H1 (cell line): ENCODE measurements at regions not wholly inside any gene's neighbourhood (a gene's known extent, or its start where the extent isn't known, plus 50 kb on each side); places are given as distances from the start of the nearest gene placed in this dataset.

ENCODE experiments used
- CTCF ChIA-PET: fragments of 300-600 bp; sonication (Branson Sonifier 250); formaldehyde crosslinking; loops from one replicate; lab custom pipeline; 2021; ENCODE audit not compliant: partially characterized antibody; lab: Charles Lee
- POLR2A ChIA-PET: fragments of 300-600 bp; sonication (Branson Sonifier 250); formaldehyde crosslinking; loops from one replicate; lab custom pipeline; 2021; ENCODE audit warnings: inconsistent platforms; ENCODE audit not compliant: partially characterized antibody; lab: Charles Lee
- DNase-seq, 2 experiments: peaks; one replicate each; pipeline versions ENCODE4 v3.0.0 to v3.0.0-alpha.2; 2010 to 2022; ENCODE audit warnings: low spot score in 2 of 2, low read depth in 1 of 2, mixed read lengths in 1 of 2
- FAIRE-seq: peaks from 2 replicates; lab custom pipeline; 2011; peaks lifted over from hg19 to GRCh38; lab: Jason Lieb, UNC
- H2AFZ ChIP-seq: 2 replicates; pipeline ENCODE4 v1.8.1; 2012; ENCODE audit warnings: low read length, inconsistent platforms
- H2AK5ac ChIP-seq: 2 replicates; pipeline ENCODE4 v1.6.1; 2013; ENCODE audit warnings: low read depth, low read length
- H2BK120ac ChIP-seq: replicated peaks from 2 replicates; pipeline ENCODE3; 2013; ENCODE audit warnings: low read depth, low read length, inconsistent platforms
- H2BK12ac ChIP-seq: 2 replicates; pipeline ENCODE4 v1.6.1; 2013; ENCODE audit warnings: low read depth, low read length
- H2BK15ac ChIP-seq: 2 replicates; pipeline ENCODE4 v1.6.1; 2013; ENCODE audit warnings: low read length
- H2BK20ac ChIP-seq: 2 replicates; pipeline ENCODE4 v1.6.1; 2013; ENCODE audit warnings: low read length
- H2BK5ac ChIP-seq: 2 replicates; pipeline ENCODE4 v1.6.1; 2013; ENCODE audit warnings: low read depth, low read length
- H3K14ac ChIP-seq: 2 replicates; pipeline ENCODE4 v1.6.1; 2013; ENCODE audit warnings: inconsistent platforms; ENCODE audit not compliant: insufficient read length
- H3K18ac ChIP-seq: 2 replicates; pipeline ENCODE4 v1.6.1; 2013; ENCODE audit warnings: low read length; ENCODE audit errors: extremely low read depth
- H3K23ac ChIP-seq: 2 replicates; pipeline ENCODE4 v1.6.1; 2013; ENCODE audit warnings: inconsistent platforms; ENCODE audit not compliant: insufficient read length
- H3K23me2 ChIP-seq: 2 replicates; pipeline ENCODE4 v1.6.1; 2013; ENCODE audit warnings: low read depth, low read length
- H3K27ac ChIP-seq: 2 replicates; pipeline ENCODE4 v1.6.1; 2011; ENCODE audit warnings: low read depth, low read length, inconsistent platforms
- H3K27me3 ChIP-seq, 4 experiments: replicated peaks in 1 of 4; 1 replicate in 1 of 4; 2 replicates in 3 of 4; pipeline versions ENCODE4 v1.6.1 to v1.8.1; 2011 to 2013; ENCODE audit warnings: low read length in 3 of 4, mild to moderate bottlenecking in 3 of 4, inconsistent platforms in 2 of 4, mixed read lengths in 2 of 4, moderate library complexity in 1 of 4; ENCODE audit not compliant: control insufficient read depth in 3 of 4, insufficient read depth in 3 of 4; ENCODE audit errors: extremely low read depth in 1 of 4
- H3K36me3 ChIP-seq, 4 experiments: 2 replicates each; pipeline versions ENCODE4 v1.6.1 to v1.8.1; 2011 to 2013; ENCODE audit warnings: mild to moderate bottlenecking in 4 of 4, low read length in 3 of 4, moderate library complexity in 2 of 4, control low read depth in 1 of 4, inconsistent platforms in 1 of 4; ENCODE audit not compliant: insufficient read depth in 4 of 4, control insufficient read depth in 2 of 4
- H3K4ac ChIP-seq: replicated peaks from 2 replicates; pipeline ENCODE3; 2013; ENCODE audit warnings: low read length, low read depth, mixed read lengths, inconsistent platforms; ENCODE audit not compliant: insufficient read length
- H3K4me1 ChIP-seq, 4 experiments: replicated peaks in 1 of 4; 1 replicate in 1 of 4; 2 replicates in 3 of 4; pipeline versions ENCODE4 v1.6.1 to v1.8.1; 2011 to 2013; ENCODE audit warnings: low read length in 3 of 4, inconsistent platforms in 2 of 4, mixed read lengths in 1 of 4; ENCODE audit not compliant: insufficient read depth in 4 of 4, control insufficient read depth in 3 of 4
- H3K4me2 ChIP-seq, 2 experiments: 2 replicates each; pipeline versions ENCODE4 v1.6.1 to v1.8.1; 2011 to 2013; ENCODE audit warnings: low read depth in 2 of 2, low read length in 2 of 2, control low read depth in 1 of 2, inconsistent platforms in 1 of 2, mild to moderate bottlenecking in 1 of 2; ENCODE audit not compliant: insufficient read depth in 1 of 2
- H3K4me3 ChIP-seq, 4 experiments: fragments of 200-600, 300-600 bp in 1 of 4; sonication (generic), shearing (Covaris generic), sonication (Bioruptor Twin) in 1 of 4; 2 replicates each; pipeline versions ENCODE4 v1.5.1 to v1.8.1; 2011 to 2016; ENCODE audit warnings: low read length in 4 of 4, low read depth in 3 of 4, control low read depth in 2 of 4, inconsistent platforms in 2 of 4, mild to moderate bottlenecking in 2 of 4, mixed read lengths in 1 of 4, moderate library complexity in 1 of 4; ENCODE audit not compliant: insufficient read depth in 2 of 4; ENCODE audit errors: extremely low read depth in 1 of 4
- H3K56ac ChIP-seq: replicated peaks from 2 replicates; pipeline ENCODE3; 2013; ENCODE audit warnings: low read depth, mild to moderate bottlenecking, mixed read lengths, low read length, inconsistent platforms; ENCODE audit not compliant: insufficient read length
- H3K79me1 ChIP-seq: 2 replicates; pipeline ENCODE4 v1.6.1; 2013; ENCODE audit warnings: low read depth, low read length, control low read depth
- H3K79me2 ChIP-seq, 2 experiments: 2 replicates each; pipeline versions ENCODE4 v1.6.1 to v1.8.1; 2012 to 2013; ENCODE audit warnings: low read length in 2 of 2, mild to moderate bottlenecking in 2 of 2, inconsistent platforms in 1 of 2; ENCODE audit not compliant: insufficient read depth in 2 of 2, control insufficient read depth in 1 of 2
- H3K9ac ChIP-seq, 4 experiments: replicated peaks in 1 of 4; 1 replicate in 1 of 4; 2 replicates in 3 of 4; pipeline versions ENCODE4 v1.6.1 to v1.8.1; 2011 to 2013; ENCODE audit warnings: low read depth in 3 of 4, low read length in 3 of 4, control low read depth in 2 of 4, mild to moderate bottlenecking in 2 of 4, moderate library complexity in 2 of 4, inconsistent platforms in 1 of 4; ENCODE audit errors: extremely low read depth in 1 of 4
- H3K9me3 ChIP-seq, 2 experiments: 2 replicates each; pipeline versions ENCODE4 v1.6.1 to v1.8.1; 2012 to 2013; ENCODE audit warnings: mild to moderate bottlenecking in 2 of 2, moderate library complexity in 2 of 2, control low read depth in 1 of 2, inconsistent platforms in 1 of 2, low read depth in 1 of 2, low read length in 1 of 2, mixed read lengths in 1 of 2; ENCODE audit not compliant: insufficient read depth in 2 of 2
- H4K20me1 ChIP-seq, 2 experiments: replicated peaks in 1 of 2; 2 replicates each; pipeline versions ENCODE3 to v1.8.1; 2011 to 2013; ENCODE audit warnings: inconsistent platforms in 2 of 2, low read length in 2 of 2, mild to moderate bottlenecking in 1 of 2; ENCODE audit not compliant: insufficient read depth in 2 of 2, control insufficient read depth in 1 of 2
- H4K5ac ChIP-seq: 2 replicates; pipeline ENCODE4 v1.6.1; 2013; ENCODE audit warnings: low read length, low read depth, mixed read lengths, inconsistent platforms; ENCODE audit not compliant: insufficient read length
- H4K8ac ChIP-seq: 2 replicates; pipeline ENCODE4 v1.8.0; 2013; ENCODE audit warnings: mild to moderate bottlenecking, moderate library complexity, low read length, inconsistent platforms; ENCODE audit not compliant: insufficient read depth; ENCODE audit errors: extremely low read depth
- H4K91ac ChIP-seq: replicated peaks from 2 replicates; pipeline ENCODE3; 2013; ENCODE audit warnings: low read length, mixed read lengths, inconsistent platforms; ENCODE audit not compliant: insufficient read length
- BRCA1 ChIP-seq: IDR thresholded peaks from 2 replicates; pipeline ENCODE4 v1.6.1; 2012; ENCODE audit warnings: low read depth, low read length, improper control_type of control experiment
- CEBPB ChIP-seq: IDR thresholded peaks from 2 replicates; pipeline ENCODE4 v1.6.1; 2012; ENCODE audit warnings: low read depth, low read length
- CHD2 ChIP-seq: IDR thresholded peaks from 2 replicates; pipeline ENCODE4 v1.6.1; 2012; ENCODE audit warnings: low read length, improper control_type of control experiment
- HDAC2 ChIP-seq, 2 experiments: fragments of 300-600 bp in 1 of 2; sonication (generic) in 1 of 2; IDR thresholded peaks; 2 replicates each; pipeline ENCODE4 v1.6.1; 2011 to 2012; ENCODE audit warnings: low read depth in 2 of 2, low read length in 2 of 2, mild to moderate bottlenecking in 2 of 2, moderate library complexity in 2 of 2, borderline replicate concordance in 1 of 2, inconsistent platforms in 1 of 2
- KDM1A ChIP-seq: fragments of 200-600, 300-600 bp; sonication (generic); IDR thresholded peaks from 2 replicates; pipeline ENCODE4 v1.7.1; 2016; ENCODE audit warnings: mild to moderate bottlenecking, low read length, borderline replicate concordance
- PHF8 ChIP-seq: fragments of 200-600 bp; sonication (generic); conservative IDR thresholded peaks from 2 replicates; pipeline ENCODE4 v1.7.1; 2012; ENCODE audit warnings: low read depth, mild to moderate bottlenecking, inconsistent platforms, low read length, moderate library complexity
- POLR2AphosphoS5 ChIP-seq: IDR thresholded peaks from 2 replicates; pipeline ENCODE4 v1.6.1; 2011; ENCODE audit warnings: low read depth, low read length
- RAD21 ChIP-seq, 2 experiments: IDR thresholded peaks in 1 of 2; conservative IDR thresholded peaks in 1 of 2; 2 replicates each; pipeline ENCODE4 v1.6.1; 2011; ENCODE audit warnings: low read depth in 2 of 2, low read length in 2 of 2, improper control_type of control experiment in 1 of 2, inconsistent platforms in 1 of 2, mild to moderate bottlenecking in 1 of 2, moderate library complexity in 1 of 2
- RNF2 ChIP-seq: fragments of 200-900, 300-1000 bp; sonication (generic); IDR thresholded peaks from 2 replicates; pipeline ENCODE4 v1.7.1; 2016; ENCODE audit warnings: borderline replicate concordance, low read depth, mild to moderate bottlenecking, antibody characterized with exemption, low read length; ENCODE audit not compliant: poor library complexity, severe bottlenecking; ENCODE audit errors: missing control alignments
- SIX5 ChIP-seq: IDR thresholded peaks from 2 replicates; pipeline ENCODE4 v1.6.1; 2011; ENCODE audit warnings: mild to moderate bottlenecking, low read depth, low read length
- SP4 ChIP-seq: IDR thresholded peaks from 2 replicates; pipeline ENCODE4 v1.6.1; 2012; ENCODE audit warnings: low read length, inconsistent platforms
- TBP ChIP-seq: IDR thresholded peaks from 2 replicates; pipeline ENCODE4 v1.6.1; 2011; ENCODE audit warnings: low read depth, low read length, improper control_type of control experiment
- ZNF274 ChIP-seq: IDR thresholded peaks from 2 replicates; pipeline ENCODE4 v1.7.0; 2012; ENCODE audit warnings: low read length, borderline replicate concordance; ENCODE audit errors: extremely low read depth
- WGBS, 2 experiments: shearing (Covaris generic) in 1 of 2; methylation state at CpG; one replicate each; pipeline versions ENCODE4 v1.1.6 to v1.1.7; 2013 to 2015; ENCODE audit warnings: low lambda C conversion rate in 2 of 2, mixed read lengths in 2 of 2, inconsistent platforms in 1 of 2, low coverage in 1 of 2, missing lambda C conversion rate in 1 of 2; ENCODE audit not compliant: insufficient replicate concordance in 2 of 2, insufficient coverage in 1 of 2, insufficient read length in 1 of 2; ENCODE audit errors: extremely low coverage in 1 of 2, missing lambda C conversion rate in 1 of 2; 5-methylcytosine and 5-hydroxymethylcytosine counted together

DNA sequence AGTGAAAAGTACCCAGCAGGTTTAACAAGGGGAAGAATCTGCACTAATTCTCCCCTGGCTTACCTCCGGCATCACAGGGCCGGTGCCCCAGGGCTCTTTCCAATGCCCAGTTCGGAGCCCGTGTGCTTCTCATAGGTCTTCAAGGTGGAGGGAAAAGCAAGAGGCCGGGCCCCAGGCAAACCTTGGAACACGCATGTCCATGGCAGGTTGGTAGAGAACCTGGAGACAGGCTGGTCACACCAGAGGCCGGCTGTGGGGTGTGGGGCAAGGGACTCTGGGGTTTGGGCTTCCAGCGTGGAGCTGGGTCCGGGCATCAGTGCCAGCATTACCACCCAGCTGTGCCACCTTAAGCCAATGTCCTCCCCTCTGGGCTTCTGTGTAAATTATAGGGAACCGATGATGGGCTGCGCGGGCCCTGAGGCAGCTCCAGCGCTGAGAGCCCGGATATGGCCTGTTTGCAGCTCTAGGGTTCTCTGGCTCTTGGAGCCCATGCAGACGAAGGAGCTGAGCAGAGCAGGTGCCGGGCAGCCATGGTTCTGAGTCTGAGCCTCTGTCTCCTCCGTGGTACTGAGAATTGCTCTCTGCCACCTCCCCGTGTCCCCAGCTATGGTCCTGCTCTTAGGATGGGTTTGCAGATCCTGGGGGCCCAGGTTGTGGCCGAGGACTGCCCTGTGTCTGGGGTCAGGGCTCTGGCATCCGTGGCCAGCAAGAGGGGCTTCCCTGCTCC lies 197.0 kb upstream of the C14orf180 start:
- H3K79me1 ChIP-seq = no peaks in the 10 kb centered on the region
- no peak overlapping the region for H2BK12ac ChIP-seq
- H2BK15ac ChIP-seq = no peak overlapping the region
- H3K4me3 ChIP-seq = no peak overlapping the region
- H3K4me2 ChIP-seq = no peak overlapping the region
- no peaks in the 10 kb centered on the region; a peak in 1 of 7 replicates for H3K27me3 ChIP-seq
- FAIRE-seq = no peak
- H3K4ac ChIP-seq = no peak overlapping the region
- no peak for DNase-seq
- POLR2A ChIA-PET = no interaction called here
- H3K23me2 ChIP-seq = no peaks in the 10 kb centered on the region
- peaks cover 0 to 5% (median 0%) of the 10 kb centered on the region in 4 experiments; a peak in 2 of 7 replicates for H3K4me1 ChIP-seq
- no peak overlapping the region for H3K56ac ChIP-seq
- no peak overlapping the region for H4K8ac ChIP-seq
- no peaks in the 10 kb centered on the region; a peak in 1 of 4 replicates for H3K9me3 ChIP-seq
- CTCF ChIA-PET = interaction anchor here (0.6 to 1.8 kb wide), 3 partner anchors 10 to 982 kb away, joined by 4 read pairs; no protein-coding TSS in a partner anchor
- no peaks in the 10 kb centered on the region for H3K79me2 ChIP-seq
- no peak overlapping the region for H2BK5ac ChIP-seq
- H4K20me1 ChIP-seq = no peaks in the 10 kb centered on the region
- H2BK20ac ChIP-seq = no peak overlapping the region
- H4K5ac ChIP-seq = no peak overlapping the region
- H2BK120ac ChIP-seq = no peak overlapping the region
- H2AK5ac ChIP-seq = no peak overlapping the region; the same call in 1 of the 2 replicates
- no peak overlapping the region for H2AFZ ChIP-seq
- no peak overlapping the region for H3K23ac ChIP-seq
- no peak overlapping the region for H4K91ac ChIP-seq
- no peak overlapping the region for H3K27ac ChIP-seq
- H3K36me3 ChIP-seq = no peaks in the 10 kb centered on the region
- WGBS, 2 experiments = 88% methylated on average over 20 of the region's 20 CpGs; no CpG with 5 or more reads in 1 of the 2 experiments
- no peak overlapping the region for H3K14ac ChIP-seq
- no peak overlapping the region for H3K9ac ChIP-seq
- H3K18ac ChIP-seq = no peak overlapping the region
- TF ChIP-seq RAD21 (IDR thresholded peaks at IDR 0.05 in 1 of 2, conservative IDR thresholded peaks at IDR 0.05 in 1 of 2; ENCODE audit: low read depth in 2 of 2, low read length in 2 of 2) (no peak), CHD2 (no peak), BRCA1 (no peak), SIX5 (no peak), TBP (no peak), RNF2 (no peak), ZNF274 (no peak), POLR2AphosphoS5 (no peak), SP4 (no peak), KDM1A (no peak), PHF8 (no peak), HDAC2 (IDR thresholded peaks at IDR 0.05; ENCODE audit: borderline replicate concordance in 1 of 2, low read depth in 2 of 2, low read length in 2 of 2) (no peak), CEBPB (no peak)
